Right ventricle myocardium superior (tissue), 1 donor: ENCODE measurements at regions not wholly inside any gene's neighbourhood (a gene's known extent, or its start where the extent isn't known, plus 50 kb on each side); places are given as distances from the start of the nearest gene placed in this dataset.
"Not testable (repeated sequence)": the region's sequence is repeated elsewhere in the genome, so short reads cannot be mapped to it uniquely, and the experiment has no call there.

Experiments used
- ATAC-seq: fragments of 200-7000 bp; cut with Tn5 transposase; one replicate; pipeline ENCODE4 v1.9.1; 2020; ENCODE audit warnings: mild to moderate bottlenecking; ENCODE audit not compliant: poor library complexity
- DNase-seq: peaks from one replicate; pipeline ENCODE4 v3.0.0-alpha.2; 2020
- intact Hi-C: fragments of 100-400 bp; cut with DNase I; formaldehyde crosslinking; loops from one replicate; pipeline ENCODE4 v1.11.2; 2022
- donor health status: DM: no; HTN: yes; CAD: no; lungs with severe emphysema.

- DNase-seq (no peak), ATAC-seq (no peak)
- intact Hi-C loops, result no loop called here
These were observed 387.4 kb downstream of the ETV1 start for GRCh38 chr7:13602036-13602435.

GRCh38 chr7:13603016-13603415 is 386.4 kb downstream of the ETV1 start:
- intact Hi-C loops, result no loop called here
- no peak for DNase-seq
- no peak for ATAC-seq

- ATAC-seq (no peak), DNase-seq (no peak)
- intact Hi-C loops, result no loop called here
These were observed 385.8 kb downstream of the ETV1 start for GRCh38 chr7:13603661-13604060.

- intact Hi-C loops, result no loop called here
- DNase-seq (no peak), ATAC-seq (no peak)
These were observed 385.3 kb downstream of the ETV1 start for GRCh38 chr7:13604178-13604577.

GRCh38 chr7:13610372-13610771 is 379.1 kb downstream of the ETV1 start:
- no peak for DNase-seq
- intact Hi-C loops, result no loop called here
- ATAC-seq, result no peak

- intact Hi-C loops, result no loop called here
- no peak for DNase-seq
- ATAC-seq, result no peak
These were observed 373.8 kb downstream of the ETV1 start for GRCh38 chr7:13615679-13616078.

- ATAC-seq (no peak), DNase-seq (no peak)
- intact Hi-C loops, result no loop called here
These were observed 362.0 kb downstream of the ETV1 start for GRCh38 chr7:13627455-13627854.

- ATAC-seq (no peak), DNase-seq (no peak)
- intact Hi-C loops, result no loop called here
These were observed 361.0 kb downstream of the ETV1 start for GRCh38 chr7:13628239-13629001.

- ATAC-seq, DNase-seq, intact Hi-C loops: not testable (repeated sequence)
These were observed 358.0 kb downstream of the ETV1 start for GRCh38 chr7:13631207-13632049.

- ATAC-seq (no peak), DNase-seq (no peak)
- intact Hi-C loops, result no loop called here
These were observed 355.6 kb downstream of the ETV1 start for GRCh38 chr7:13633857-13634256.

- no peak for ATAC-seq
- intact Hi-C loops, result no loop called here
- no peak for DNase-seq
These were observed 350.1 kb downstream of the ETV1 start for GRCh38 chr7:13639396-13639795.

- ATAC-seq, result no peak
- no peak for DNase-seq
- intact Hi-C loops, result no loop called here
These were observed 347.8 kb downstream of the ETV1 start for GRCh38 chr7:13641714-13642113.

- DNase-seq (no peak), ATAC-seq (no peak)
- intact Hi-C loops, result no loop called here
These were observed 338.3 kb downstream of the ETV1 start for GRCh38 chr7:13651167-13651566.

- no peak for ATAC-seq
- intact Hi-C loops, result no loop called here
- DNase-seq, result no peak
These were observed 333.1 kb downstream of the ETV1 start for GRCh38 chr7:13656330-13656729.

- intact Hi-C loops, result no loop called here
- ATAC-seq (no peak), DNase-seq (no peak)
These were observed 316.2 kb downstream of the ETV1 start for GRCh38 chr7:13673290-13673689.

- intact Hi-C loops, result no loop called here
- ATAC-seq (no peak), DNase-seq (no peak)
These were observed 306.8 kb downstream of the ETV1 start for GRCh38 chr7:13682626-13683025.

GRCh38 chr7:13687500-13687899 is 302.0 kb downstream of the ETV1 start:
- ATAC-seq (no peak), DNase-seq (no peak)
- intact Hi-C loops, result no loop called here

- intact Hi-C loops, result no loop called here
- no peak for ATAC-seq
- no peak for DNase-seq
These were observed 296.9 kb downstream of the ETV1 start for GRCh38 chr7:13692548-13692947.

GRCh38 chr7:13702251-13702650 is 287.2 kb downstream of the ETV1 start:
- intact Hi-C loops, result no loop called here
- DNase-seq, result no peak
- no peak for ATAC-seq

- intact Hi-C loops, result no loop called here
- no peak for ATAC-seq
- no peak for DNase-seq
These were observed 280.8 kb downstream of the ETV1 start for GRCh38 chr7:13708670-13709069.
